PC-3 (cell line): ENCODE measurements at regions not wholly inside any gene's neighbourhood (a gene's known extent, or its start where the extent isn't known, plus 50 kb on each side); places are given as distances from the start of the nearest gene placed in this dataset.
A peak's percentile ranks its signal among the peaks of the same experiment; 100 is the strongest.

Experiments
- EZH2phosphoT487 ChIP-seq: fragments of 300-600 bp; sonication (generic); IDR thresholded peaks from 2 replicates; pipeline ENCODE4 v1.6.1; 2018; ENCODE audit warnings: mild to moderate bottlenecking, antibody characterized with exemption, low read length, borderline replicate concordance
- TF ChIP-seq, protein P1 (sequence below): fragments of 300-600 bp; sonication (generic); conservative IDR thresholded peaks from 2 replicates; pipeline ENCODE4 v1.5.1; 2017; ENCODE audit warnings: antibody characterized with exemption, low read depth, mild to moderate bottlenecking, low read length

DNA sequence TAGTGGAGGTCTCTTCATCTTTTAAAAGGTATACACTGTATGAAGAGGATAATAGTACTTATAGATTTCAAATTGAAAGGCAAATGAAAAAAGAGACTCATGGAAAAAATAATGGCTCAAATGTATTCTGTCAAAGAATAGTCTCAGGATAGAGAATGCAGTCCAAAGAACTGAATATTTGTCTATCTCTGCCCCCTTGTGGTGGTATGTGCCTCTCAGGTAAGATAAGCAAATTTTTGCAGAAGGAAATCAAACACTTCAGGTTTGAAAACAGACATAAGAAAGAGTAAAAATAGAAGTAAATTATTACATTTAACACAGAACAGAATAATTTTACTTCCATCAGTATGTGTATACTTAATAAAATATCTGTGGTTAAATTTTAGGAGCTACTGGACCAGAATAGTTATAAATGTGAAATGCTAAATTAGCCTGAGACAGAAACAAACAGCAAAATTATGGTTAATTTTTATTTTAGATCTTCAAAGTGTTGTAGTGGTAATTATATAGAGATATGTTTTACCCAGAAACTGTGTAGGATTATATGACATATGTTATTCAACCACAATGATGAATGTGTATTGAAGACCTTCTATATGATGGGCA is 164.4 kb upstream of the PALMD start:
- TF ChIP-seq, protein P1, sequence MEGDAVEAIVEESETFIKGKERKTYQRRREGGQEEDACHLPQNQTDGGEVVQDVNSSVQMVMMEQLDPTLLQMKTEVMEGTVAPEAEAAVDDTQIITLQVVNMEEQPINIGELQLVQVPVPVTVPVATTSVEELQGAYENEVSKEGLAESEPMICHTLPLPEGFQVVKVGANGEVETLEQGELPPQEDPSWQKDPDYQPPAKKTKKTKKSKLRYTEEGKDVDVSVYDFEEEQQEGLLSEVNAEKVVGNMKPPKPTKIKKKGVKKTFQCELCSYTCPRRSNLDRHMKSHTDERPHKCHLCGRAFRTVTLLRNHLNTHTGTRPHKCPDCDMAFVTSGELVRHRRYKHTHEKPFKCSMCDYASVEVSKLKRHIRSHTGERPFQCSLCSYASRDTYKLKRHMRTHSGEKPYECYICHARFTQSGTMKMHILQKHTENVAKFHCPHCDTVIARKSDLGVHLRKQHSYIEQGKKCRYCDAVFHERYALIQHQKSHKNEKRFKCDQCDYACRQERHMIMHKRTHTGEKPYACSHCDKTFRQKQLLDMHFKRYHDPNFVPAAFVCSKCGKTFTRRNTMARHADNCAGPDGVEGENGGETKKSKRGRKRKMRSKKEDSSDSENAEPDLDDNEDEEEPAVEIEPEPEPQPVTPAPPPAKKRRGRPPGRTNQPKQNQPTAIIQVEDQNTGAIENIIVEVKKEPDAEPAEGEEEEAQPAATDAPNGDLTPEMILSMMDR, result peak; percentile 94
- TF ChIP-seq EZH2phosphoT487, result no peak
